Ishikawa (cell line): ENCODE measurements at regions not wholly inside any gene's neighbourhood (a gene's known extent, or its start where the extent isn't known, plus 50 kb on each side); places are given as distances from the start of the nearest gene placed in this dataset.

ENCODE experiments used
- CEBPB ChIP-seq: IDR thresholded peaks from 2 replicates; pipeline ENCODE4 v1.6.1; 2012
- CREB1 ChIP-seq: IDR thresholded peaks from 2 replicates; pipeline ENCODE4 v1.6.1; 2012; ENCODE audit warnings: low read depth
- EGR1 ChIP-seq: IDR thresholded peaks from 2 replicates; pipeline ENCODE4 v1.6.1; 2012
- EP300 ChIP-seq: IDR thresholded peaks from 2 replicates; pipeline ENCODE4 v1.6.1; 2012; ENCODE audit warnings: borderline replicate concordance
- FOXM1 ChIP-seq: IDR thresholded peaks from 2 replicates; pipeline ENCODE4 v1.6.1; 2012; ENCODE audit warnings: low read depth, borderline replicate concordance
- NFIC ChIP-seq: IDR thresholded peaks from 2 replicates; pipeline ENCODE4 v1.6.1; 2012
- RAD21 ChIP-seq: IDR thresholded peaks from 2 replicates; pipeline ENCODE4 v1.6.1; 2012; ENCODE audit warnings: low read depth
- TAF1 ChIP-seq: IDR thresholded peaks from 2 replicates; pipeline ENCODE4 v1.6.1; 2012; ENCODE audit warnings: low read depth, mild to moderate bottlenecking
- TCF12 ChIP-seq: IDR thresholded peaks from 2 replicates; pipeline ENCODE4 v1.6.1; 2012; ENCODE audit warnings: low read depth
- TEAD4 ChIP-seq: IDR thresholded peaks from 2 replicates; pipeline ENCODE4 v1.6.1; 2012
- YY1 ChIP-seq: IDR thresholded peaks from 2 replicates; pipeline ENCODE4 v1.6.1; 2012; ENCODE audit warnings: low read depth
- ZBTB7A ChIP-seq: IDR thresholded peaks from 2 replicates; pipeline ENCODE4 v1.6.1; 2012; ENCODE audit warnings: low read depth
- TF ChIP-seq, protein P1 (sequence below): IDR thresholded peaks from 2 replicates; pipeline ENCODE4 v1.6.1; 2012; ENCODE audit warnings: low read depth, mild to moderate bottlenecking
- TF ChIP-seq, protein P2 (sequence below): IDR thresholded peaks from 2 replicates; pipeline ENCODE4 v1.6.1; 2012
- TF ChIP-seq, protein P3 (sequence below): IDR thresholded peaks from 2 replicates; pipeline ENCODE4 v1.6.1; 2012

DNA sequence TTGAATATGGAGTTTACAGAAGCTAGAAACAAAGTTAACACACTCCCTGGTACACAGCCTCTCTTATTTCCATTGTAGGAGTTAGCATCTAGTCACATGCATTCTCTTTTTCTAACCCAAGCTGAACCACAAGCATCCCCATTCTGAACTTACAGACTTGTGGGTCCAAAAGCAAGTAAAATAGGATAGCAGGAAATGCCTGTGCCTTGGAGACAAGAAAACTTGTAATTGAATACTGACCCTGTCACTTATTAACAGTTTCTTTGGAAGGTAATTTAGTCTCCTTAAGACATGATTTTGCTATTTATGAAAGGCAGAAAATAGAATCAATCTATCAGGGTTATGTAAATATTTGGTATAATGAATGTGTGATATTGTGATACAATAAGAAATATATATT, 353.6 kb downstream of the TLE4 start:
- TF ChIP-seq YY1 (no peak), FOXM1 (no peak), NFIC (no peak), TCF12 (no peak), EP300 (no peak), TAF1 (no peak)
- TF ChIP-seq, protein P1, sequence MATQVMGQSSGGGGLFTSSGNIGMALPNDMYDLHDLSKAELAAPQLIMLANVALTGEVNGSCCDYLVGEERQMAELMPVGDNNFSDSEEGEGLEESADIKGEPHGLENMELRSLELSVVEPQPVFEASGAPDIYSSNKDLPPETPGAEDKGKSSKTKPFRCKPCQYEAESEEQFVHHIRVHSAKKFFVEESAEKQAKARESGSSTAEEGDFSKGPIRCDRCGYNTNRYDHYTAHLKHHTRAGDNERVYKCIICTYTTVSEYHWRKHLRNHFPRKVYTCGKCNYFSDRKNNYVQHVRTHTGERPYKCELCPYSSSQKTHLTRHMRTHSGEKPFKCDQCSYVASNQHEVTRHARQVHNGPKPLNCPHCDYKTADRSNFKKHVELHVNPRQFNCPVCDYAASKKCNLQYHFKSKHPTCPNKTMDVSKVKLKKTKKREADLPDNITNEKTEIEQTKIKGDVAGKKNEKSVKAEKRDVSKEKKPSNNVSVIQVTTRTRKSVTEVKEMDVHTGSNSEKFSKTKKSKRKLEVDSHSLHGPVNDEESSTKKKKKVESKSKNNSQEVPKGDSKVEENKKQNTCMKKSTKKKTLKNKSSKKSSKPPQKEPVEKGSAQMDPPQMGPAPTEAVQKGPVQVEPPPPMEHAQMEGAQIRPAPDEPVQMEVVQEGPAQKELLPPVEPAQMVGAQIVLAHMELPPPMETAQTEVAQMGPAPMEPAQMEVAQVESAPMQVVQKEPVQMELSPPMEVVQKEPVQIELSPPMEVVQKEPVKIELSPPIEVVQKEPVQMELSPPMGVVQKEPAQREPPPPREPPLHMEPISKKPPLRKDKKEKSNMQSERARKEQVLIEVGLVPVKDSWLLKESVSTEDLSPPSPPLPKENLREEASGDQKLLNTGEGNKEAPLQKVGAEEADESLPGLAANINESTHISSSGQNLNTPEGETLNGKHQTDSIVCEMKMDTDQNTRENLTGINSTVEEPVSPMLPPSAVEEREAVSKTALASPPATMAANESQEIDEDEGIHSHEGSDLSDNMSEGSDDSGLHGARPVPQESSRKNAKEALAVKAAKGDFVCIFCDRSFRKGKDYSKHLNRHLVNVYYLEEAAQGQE, result no peak

DNA sequence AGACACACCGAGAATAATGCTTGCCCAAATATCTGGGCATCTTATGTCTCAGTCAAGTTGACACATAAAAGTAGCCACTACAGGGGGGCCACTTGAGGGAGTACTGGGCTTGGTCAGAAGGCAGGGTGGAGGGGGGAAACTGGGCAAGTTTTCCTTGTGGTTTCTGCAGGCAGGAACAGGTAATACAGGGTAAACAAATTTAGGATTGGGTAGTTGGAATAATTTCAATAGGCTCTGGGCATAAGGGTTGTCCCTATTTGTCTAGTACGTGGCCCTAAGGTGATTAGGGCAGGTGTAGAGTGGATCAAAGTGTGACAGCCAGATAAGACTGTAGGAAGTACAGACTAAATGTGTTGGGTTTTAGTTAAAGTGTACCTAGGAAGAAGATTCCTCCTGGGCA, 353.1 kb downstream of the TLE4 start:
- TF ChIP-seq TEAD4, result no peak
- TF ChIP-seq, protein P2, sequence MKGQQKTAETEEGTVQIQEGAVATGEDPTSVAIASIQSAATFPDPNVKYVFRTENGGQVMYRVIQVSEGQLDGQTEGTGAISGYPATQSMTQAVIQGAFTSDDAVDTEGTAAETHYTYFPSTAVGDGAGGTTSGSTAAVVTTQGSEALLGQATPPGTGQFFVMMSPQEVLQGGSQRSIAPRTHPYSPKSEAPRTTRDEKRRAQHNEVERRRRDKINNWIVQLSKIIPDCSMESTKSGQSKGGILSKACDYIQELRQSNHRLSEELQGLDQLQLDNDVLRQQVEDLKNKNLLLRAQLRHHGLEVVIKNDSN, result no peak
- TF ChIP-seq NFIC, result no peak
- TF ChIP-seq, protein P3, sequence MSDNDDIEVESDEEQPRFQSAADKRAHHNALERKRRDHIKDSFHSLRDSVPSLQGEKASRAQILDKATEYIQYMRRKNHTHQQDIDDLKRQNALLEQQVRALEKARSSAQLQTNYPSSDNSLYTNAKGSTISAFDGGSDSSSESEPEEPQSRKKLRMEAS, result no peak
- TF ChIP-seq RAD21, result no peak
- no peak for TF ChIP-seq TCF12
- TF ChIP-seq EP300, result no peak
- TF ChIP-seq CEBPB, result no peak
- TF ChIP-seq FOXM1, result no peak
- no peak for TF ChIP-seq EGR1
- no peak for TF ChIP-seq CREB1

DNA sequence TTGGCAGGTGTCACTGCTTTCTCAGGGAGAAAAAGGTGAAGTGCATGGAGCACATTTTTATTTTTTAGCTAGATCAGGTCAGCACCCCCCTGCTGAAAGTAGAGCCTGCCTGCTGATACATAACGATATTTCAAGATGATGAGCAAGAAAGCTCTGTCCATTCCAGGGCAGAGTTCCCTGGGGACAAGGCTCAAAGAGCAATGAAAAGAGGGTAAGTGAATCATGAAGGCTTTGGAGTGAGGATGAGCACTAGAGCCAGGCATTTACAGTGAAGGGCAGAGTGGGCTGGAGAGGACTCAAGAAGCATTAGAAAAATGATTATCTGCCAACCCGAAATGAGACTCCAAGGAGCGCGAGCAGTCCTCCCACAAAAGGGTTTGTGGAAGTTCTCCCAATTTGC, 345.7 kb downstream of the TLE4 start:
- TF ChIP-seq CEBPB (no peak), FOXM1 (no peak), TCF12 (no peak), TEAD4 (no peak), NFIC (no peak), RAD21 (no peak), CREB1 (no peak), EGR1 (no peak), TAF1 (no peak), YY1 (no peak), EP300 (no peak), ZBTB7A (no peak)
- TF ChIP-seq, protein P3, result no peak
- TF ChIP-seq, protein P1, result no peak
- TF ChIP-seq, protein P2, result no peak

DNA sequence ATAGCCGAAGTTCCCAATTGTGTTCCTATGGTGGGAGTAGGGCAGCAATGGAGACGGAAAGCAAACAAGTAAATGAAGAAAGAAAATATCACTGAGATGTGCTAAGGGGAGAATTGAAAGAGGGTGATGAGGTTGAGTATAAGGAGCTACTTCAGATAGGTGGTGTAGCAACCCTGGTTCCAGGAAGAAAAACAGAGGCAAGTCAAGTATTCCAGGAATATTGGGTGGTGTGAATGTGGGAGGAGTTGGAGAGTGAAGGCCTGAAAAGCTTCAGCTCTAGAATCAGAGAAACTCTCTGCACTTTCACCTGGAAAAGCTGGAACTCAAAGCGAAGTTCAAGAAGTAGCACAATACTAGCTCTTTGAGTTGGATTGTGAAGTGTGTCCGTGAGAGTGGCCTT, 342.1 kb downstream of the TLE4 start:
- no peak for TF ChIP-seq RAD21
- no peak for TF ChIP-seq FOXM1
- TF ChIP-seq CEBPB, result no peak
- TF ChIP-seq TEAD4, result no peak
- no peak for TF ChIP-seq EP300
- no peak for TF ChIP-seq TAF1
- no peak for TF ChIP-seq NFIC
- no peak for TF ChIP-seq TCF12
- TF ChIP-seq, protein P1, result no peak
- TF ChIP-seq, protein P3, result no peak
- no peak for TF ChIP-seq ZBTB7A
- no peak for TF ChIP-seq YY1
- TF ChIP-seq CREB1, result no peak
- TF ChIP-seq, protein P2, result no peak
- no peak for TF ChIP-seq EGR1
